B cell (primary cell): ENCODE measurements at regions not wholly inside any gene's neighbourhood (a gene's known extent, or its start where the extent isn't known, plus 50 kb on each side); places are given as distances from the start of the nearest gene placed in this dataset.

Experiments used
- CTCF ChIP-seq: fragments of 200-600 bp; IDR thresholded peaks from one replicate; pipeline ENCODE4 v1.8.0; 2022; ENCODE audit warnings: antibody characterized with exemption, mild to moderate bottlenecking
- EZH2 ChIP-seq: IDR thresholded peaks from 2 replicates; pipeline ENCODE4 v1.6.1; 2012; ENCODE audit warnings: borderline replicate concordance, low read depth, mild to moderate bottlenecking, moderate library complexity, low read length; ENCODE audit not compliant: insufficient read depth, poor library complexity, severe bottlenecking

- TF ChIP-seq CTCF, result no peak
- no peak for TF ChIP-seq EZH2
Observed at GRCh38 chr13:19059016-19059780, 122.4 kb downstream of the TUBA3C start.
